ENCODE measurements at regions not wholly inside any gene's neighbourhood (a gene's known extent, or its start where the extent isn't known, plus 50 kb on each side); places are given as distances from the start of the nearest gene placed in this dataset.

DNA sequence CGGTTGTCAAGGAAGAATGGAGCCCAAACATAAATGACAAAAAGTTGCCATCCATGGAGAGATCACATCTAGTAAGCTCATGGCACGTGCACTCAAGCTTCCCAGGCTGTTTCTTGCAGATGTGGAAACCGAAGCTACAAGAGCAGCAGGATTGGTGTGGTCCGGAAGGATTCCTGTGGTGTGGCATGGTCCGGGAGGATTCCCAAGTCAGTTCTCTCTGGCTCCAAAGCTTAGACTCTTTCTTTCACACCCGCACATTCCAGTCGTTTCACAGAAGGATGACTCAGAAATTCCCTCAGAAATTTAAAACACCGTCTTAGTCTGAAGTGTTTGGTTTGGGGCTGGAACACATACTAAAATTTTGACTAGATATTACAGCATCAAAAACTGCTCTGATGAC is 78.0 kb upstream of the DRD2 start:
- Mint-ChIP-seq H3K36me3 (ENCODE audit: low read depth) (no peaks in the 10 kb centered on the region), H3K4me3 (no peak overlapping the region), H3K27me3 (ENCODE audit: low read depth) (peaks cover 34% of the 10 kb centered on the region), H3K9me3 (no peaks in the 10 kb centered on the region), H3K27ac (peak overlapping the region in 2 of 3 experiments; percentile 17 to 53), H3K4me1 (peaks cover 22% of the 10 kb centered on the region)
- TF ChIP-seq, protein P1, sequence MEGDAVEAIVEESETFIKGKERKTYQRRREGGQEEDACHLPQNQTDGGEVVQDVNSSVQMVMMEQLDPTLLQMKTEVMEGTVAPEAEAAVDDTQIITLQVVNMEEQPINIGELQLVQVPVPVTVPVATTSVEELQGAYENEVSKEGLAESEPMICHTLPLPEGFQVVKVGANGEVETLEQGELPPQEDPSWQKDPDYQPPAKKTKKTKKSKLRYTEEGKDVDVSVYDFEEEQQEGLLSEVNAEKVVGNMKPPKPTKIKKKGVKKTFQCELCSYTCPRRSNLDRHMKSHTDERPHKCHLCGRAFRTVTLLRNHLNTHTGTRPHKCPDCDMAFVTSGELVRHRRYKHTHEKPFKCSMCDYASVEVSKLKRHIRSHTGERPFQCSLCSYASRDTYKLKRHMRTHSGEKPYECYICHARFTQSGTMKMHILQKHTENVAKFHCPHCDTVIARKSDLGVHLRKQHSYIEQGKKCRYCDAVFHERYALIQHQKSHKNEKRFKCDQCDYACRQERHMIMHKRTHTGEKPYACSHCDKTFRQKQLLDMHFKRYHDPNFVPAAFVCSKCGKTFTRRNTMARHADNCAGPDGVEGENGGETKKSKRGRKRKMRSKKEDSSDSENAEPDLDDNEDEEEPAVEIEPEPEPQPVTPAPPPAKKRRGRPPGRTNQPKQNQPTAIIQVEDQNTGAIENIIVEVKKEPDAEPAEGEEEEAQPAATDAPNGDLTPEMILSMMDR (IDR thresholded peaks at IDR 0.05; ENCODE audit: unreplicated experiment in 3 of 3): no peak

DNA sequence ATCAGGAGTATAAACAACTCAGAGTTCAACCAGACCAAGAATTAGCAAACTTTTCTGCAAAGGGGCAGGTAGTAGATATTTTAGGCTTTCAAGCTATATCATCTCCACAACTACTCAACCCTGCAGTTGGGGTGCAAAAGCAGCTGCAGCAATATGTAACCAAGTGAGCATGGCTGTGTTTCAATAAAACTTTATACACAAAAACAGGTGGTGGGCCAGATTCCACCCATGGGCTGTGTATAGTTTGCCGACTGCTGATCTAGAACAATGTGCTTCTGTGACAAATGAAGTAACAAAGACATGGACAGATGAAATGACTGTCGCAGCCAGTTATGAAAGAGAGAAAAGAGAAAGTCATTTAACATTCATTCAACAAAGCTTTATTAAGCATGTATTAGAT is 77.1 kb upstream of the DRD2 start:
- H3K9me3 Mint-ChIP-seq: no peaks in the 10 kb centered on the region
- H3K27ac Mint-ChIP-seq: no peak overlapping the region
- TF ChIP-seq, protein P1 (IDR thresholded peaks at IDR 0.05; ENCODE audit: unreplicated experiment in 3 of 3): no peak
- H3K27me3 Mint-ChIP-seq (ENCODE audit: low read depth): peaks cover 26% of the 10 kb centered on the region
- H3K4me1 Mint-ChIP-seq: peaks cover 22% of the 10 kb centered on the region
- H3K4me3 Mint-ChIP-seq: no peak overlapping the region
- no peaks in the 10 kb centered on the region for H3K36me3 Mint-ChIP-seq (ENCODE audit: low read depth)

DNA sequence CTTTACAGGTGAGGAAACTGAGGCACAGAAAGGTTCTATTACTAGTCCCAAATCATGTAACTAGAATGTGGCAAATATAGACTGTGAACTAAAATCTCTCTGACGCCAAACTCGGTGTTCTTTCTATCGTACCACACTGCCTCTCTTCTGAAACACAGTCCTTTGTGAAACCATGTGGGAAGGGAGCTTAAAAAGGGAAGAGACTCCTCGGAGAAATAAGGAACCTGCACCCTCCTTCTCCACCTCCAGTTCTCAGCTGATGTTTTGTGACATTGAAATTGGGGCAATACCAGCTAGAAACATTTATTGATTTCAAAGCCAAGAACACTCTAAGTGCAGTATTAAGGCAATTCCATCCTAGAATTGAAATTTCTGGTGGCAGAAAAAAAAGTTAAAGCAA is 76.4 kb upstream of the DRD2 start:
- Mint-ChIP-seq H3K36me3 (ENCODE audit: low read depth) (no peaks in the 10 kb centered on the region), H3K4me1 (peaks cover 22% of the 10 kb centered on the region), H3K27ac (no peak overlapping the region), H3K9me3 (no peaks in the 10 kb centered on the region), H3K27me3 (ENCODE audit: low read depth) (peaks cover 25% of the 10 kb centered on the region), H3K4me3 (no peak overlapping the region)
- TF ChIP-seq, protein P1 (IDR thresholded peaks at IDR 0.05; ENCODE audit: unreplicated experiment in 3 of 3): no peak

DNA sequence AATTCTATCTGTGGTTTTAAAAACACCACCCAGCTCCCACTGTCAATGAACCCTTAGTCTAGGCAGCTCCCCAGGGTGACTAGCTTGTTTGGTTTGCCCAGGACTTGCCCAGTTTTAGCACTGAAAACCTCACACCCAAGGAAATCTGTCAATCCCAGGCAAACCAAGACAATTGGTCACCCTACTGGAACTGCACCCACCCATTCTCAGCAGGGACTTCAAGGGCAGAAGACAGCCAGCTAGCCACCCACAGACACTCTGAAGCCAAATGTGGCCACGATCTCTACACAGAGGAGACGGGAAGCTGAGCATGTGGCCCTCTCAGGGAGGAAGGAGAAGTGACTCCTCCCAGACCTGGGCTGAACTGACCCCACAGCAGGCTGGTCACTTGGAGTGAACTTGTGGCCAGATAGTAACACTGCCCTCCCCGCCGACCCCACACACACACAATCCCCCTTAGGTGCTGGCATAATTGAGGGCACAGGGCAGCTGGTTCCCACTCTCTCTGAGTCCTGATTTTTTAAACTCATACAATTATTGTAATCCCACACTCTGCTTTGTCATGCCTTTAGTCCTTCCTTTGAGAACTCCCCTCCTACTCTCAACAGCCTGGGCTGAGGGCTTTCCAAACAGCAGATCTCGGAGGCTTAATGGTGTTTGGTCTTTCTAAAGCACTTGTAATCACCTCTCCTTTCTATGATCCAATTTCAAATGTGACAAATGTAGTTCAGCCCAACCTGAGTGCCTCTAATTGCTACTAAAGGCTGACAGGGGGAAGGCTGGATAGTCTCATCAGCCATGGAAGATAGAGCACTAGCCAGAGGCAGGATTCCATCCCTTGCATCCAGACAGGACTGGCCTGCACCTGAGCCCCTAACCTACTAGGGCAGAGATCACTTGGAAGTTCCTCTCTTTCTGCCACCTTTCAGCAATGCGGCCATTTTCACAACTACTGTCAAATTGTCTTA is 74.7 kb upstream of the DRD2 start:
- TF ChIP-seq, protein P1 (IDR thresholded peaks at IDR 0.05; ENCODE audit: unreplicated experiment in 3 of 3): no peak
- peaks cover 22% of the 10 kb centered on the region for H3K27me3 Mint-ChIP-seq (ENCODE audit: low read depth)
- no peak overlapping the region for H3K27ac Mint-ChIP-seq
- H3K9me3 Mint-ChIP-seq: no peaks in the 10 kb centered on the region
- H3K36me3 Mint-ChIP-seq (ENCODE audit: low read depth): no peaks in the 10 kb centered on the region
- no peak overlapping the region for H3K4me3 Mint-ChIP-seq
- peaks cover 20% of the 10 kb centered on the region for H3K4me1 Mint-ChIP-seq

DNA sequence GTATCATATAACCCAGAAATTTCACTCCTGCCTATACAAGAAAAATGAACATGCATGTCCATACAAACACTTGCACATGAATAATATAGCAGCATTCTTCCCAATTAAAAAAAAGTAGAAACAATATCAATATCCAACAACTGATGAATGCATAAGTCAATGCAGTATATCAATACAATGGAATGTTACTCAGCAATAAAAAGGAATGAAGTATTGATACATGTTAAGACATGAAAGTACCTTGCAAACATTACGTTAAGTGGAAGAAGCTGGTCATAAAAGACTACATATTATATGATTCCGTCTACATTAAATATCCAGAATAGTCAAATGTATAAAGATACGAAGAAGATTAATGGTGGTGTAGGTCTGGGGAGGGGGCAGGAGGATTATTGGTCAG is 73.9 kb upstream of the DRD2 start:
- Mint-ChIP-seq H3K9me3 (no peaks in the 10 kb centered on the region), H3K4me1 (peaks cover 14% of the 10 kb centered on the region)
- TF ChIP-seq, protein P1 (IDR thresholded peaks at IDR 0.05; ENCODE audit: unreplicated experiment in 3 of 3): no peak

DNA sequence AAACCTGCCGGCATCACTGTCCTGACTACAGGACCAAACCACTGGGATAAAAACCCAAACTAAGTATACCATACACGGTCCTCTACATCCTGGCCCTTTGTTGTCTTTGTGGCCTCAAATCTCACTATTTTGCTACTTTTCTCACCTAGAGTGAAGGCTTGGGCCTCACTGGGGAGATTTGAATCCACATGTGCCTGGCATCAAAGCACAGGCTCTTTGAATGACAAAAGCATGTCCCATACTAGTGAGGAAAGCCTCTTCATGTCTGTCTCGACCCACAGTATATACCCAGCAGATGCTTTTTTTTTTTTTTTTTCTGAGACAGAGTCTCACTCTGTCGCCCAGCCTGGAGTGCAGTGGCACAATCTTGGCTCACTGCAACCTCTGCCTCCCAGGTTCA is 72.5 kb upstream of the DRD2 start:
- no peaks in the 10 kb centered on the region for H3K36me3 Mint-ChIP-seq (ENCODE audit: low read depth)
- H3K4me1 Mint-ChIP-seq: peaks cover 5% of the 10 kb centered on the region
- no peak overlapping the region for H3K27ac Mint-ChIP-seq
- H3K4me3 Mint-ChIP-seq: no peak overlapping the region
- no peaks in the 10 kb centered on the region for H3K9me3 Mint-ChIP-seq
- peaks cover 13% of the 10 kb centered on the region for H3K27me3 Mint-ChIP-seq (ENCODE audit: low read depth)
- TF ChIP-seq, protein P1 (IDR thresholded peaks at IDR 0.05; ENCODE audit: unreplicated experiment in 3 of 3): no peak

More for the DNA sequence above, 73.9 kb upstream of the DRD2 start:
- Mint-ChIP-seq H3K4me3 (no peak overlapping the region), H3K27ac (no peak overlapping the region), H3K36me3 (ENCODE audit: low read depth) (no peaks in the 10 kb centered on the region), H3K27me3 (ENCODE audit: low read depth) (peaks cover 21% of the 10 kb centered on the region)
